Vagina (tissue), 2 donors: ENCODE measurements at regions not wholly inside any gene's neighbourhood (a gene's known extent, or its start where the extent isn't known, plus 50 kb on each side); places are given as distances from the start of the nearest gene placed in this dataset.

Experiments
- POLR2A ChIP-seq, 2 donors: fragments of 450-650 bp; IDR thresholded peaks; one replicate each; pipeline ENCODE4 v1.6.1; 2017; ENCODE audit warnings: antibody characterized with exemption in 2 of 2, mild to moderate bottlenecking in 2 of 2, moderate library complexity in 2 of 2
- POLR2AphosphoS5 ChIP-seq, 2 donors: sonication (generic); formaldehyde crosslinking; IDR thresholded peaks; one replicate each; pipeline ENCODE4 v1.9.0; 2017; ENCODE audit warnings: antibody characterized with exemption in 2 of 2, mild to moderate bottlenecking in 2 of 2, low read depth in 1 of 2; ENCODE audit not compliant: insufficient read depth in 1 of 2
- TF ChIP-seq, protein P1 (sequence below), 3 experiments: fragments of 450-650 bp in 2 of 3; fragments of 200-600 bp in 1 of 3; sonication (generic) in 1 of 3; IDR thresholded peaks; one replicate each; pipeline ENCODE4 v1.5.1; 2017 to 2019; ENCODE audit warnings: antibody characterized with exemption in 3 of 3, mild to moderate bottlenecking in 2 of 3, moderate library complexity in 2 of 3

DNA sequence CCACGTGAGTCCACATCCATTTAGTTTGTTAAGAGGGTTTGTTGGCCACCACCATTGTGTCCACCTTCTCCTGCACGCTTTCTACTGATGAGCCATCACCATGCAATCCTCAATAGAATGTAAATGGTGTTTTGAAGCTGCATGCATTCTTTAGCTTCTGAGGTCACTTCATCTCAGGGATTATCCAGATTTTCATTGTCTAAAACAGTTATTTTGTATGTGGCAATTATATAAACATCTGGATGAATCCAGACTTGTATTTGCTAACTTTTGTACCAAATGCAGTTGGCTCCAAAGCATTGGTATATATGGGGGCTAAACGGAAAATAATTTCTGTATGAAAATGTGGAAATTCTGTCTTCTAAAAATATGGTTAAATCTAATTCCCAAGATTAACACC, 231.2 kb upstream of the ARID1B start:
- TF ChIP-seq, protein P1, sequence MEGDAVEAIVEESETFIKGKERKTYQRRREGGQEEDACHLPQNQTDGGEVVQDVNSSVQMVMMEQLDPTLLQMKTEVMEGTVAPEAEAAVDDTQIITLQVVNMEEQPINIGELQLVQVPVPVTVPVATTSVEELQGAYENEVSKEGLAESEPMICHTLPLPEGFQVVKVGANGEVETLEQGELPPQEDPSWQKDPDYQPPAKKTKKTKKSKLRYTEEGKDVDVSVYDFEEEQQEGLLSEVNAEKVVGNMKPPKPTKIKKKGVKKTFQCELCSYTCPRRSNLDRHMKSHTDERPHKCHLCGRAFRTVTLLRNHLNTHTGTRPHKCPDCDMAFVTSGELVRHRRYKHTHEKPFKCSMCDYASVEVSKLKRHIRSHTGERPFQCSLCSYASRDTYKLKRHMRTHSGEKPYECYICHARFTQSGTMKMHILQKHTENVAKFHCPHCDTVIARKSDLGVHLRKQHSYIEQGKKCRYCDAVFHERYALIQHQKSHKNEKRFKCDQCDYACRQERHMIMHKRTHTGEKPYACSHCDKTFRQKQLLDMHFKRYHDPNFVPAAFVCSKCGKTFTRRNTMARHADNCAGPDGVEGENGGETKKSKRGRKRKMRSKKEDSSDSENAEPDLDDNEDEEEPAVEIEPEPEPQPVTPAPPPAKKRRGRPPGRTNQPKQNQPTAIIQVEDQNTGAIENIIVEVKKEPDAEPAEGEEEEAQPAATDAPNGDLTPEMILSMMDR (IDR thresholded peaks at IDR 0.05), result no peak
- TF ChIP-seq POLR2A (IDR thresholded peaks at IDR 0.05), result no peak
- TF ChIP-seq POLR2AphosphoS5 (IDR thresholded peaks at IDR 0.05; ENCODE audit: insufficient read depth in 1 of 2, low read depth in 1 of 2), result no peak
